Subcutaneous abdominal adipose tissue (tissue), 5 donors: ENCODE measurements at regions not wholly inside any gene's neighbourhood (a gene's known extent, or its start where the extent isn't known, plus 50 kb on each side); places are given as distances from the start of the nearest gene placed in this dataset.
A peak's percentile ranks its signal among the peaks of the same experiment; 100 is the strongest.

Source experiments
- H3K27ac ChIP-seq: one replicate; pipeline ENCODE4 v1.7.0; 2013; ENCODE audit warnings: low read depth, mild to moderate bottlenecking, inconsistent platforms, low read length, moderate library complexity
- H3K27me3 ChIP-seq, 5 donors: one replicate each; pipeline ENCODE4 v1.7.0; 2013; ENCODE audit warnings: low read length in 5 of 5, inconsistent platforms in 1 of 5; ENCODE audit not compliant: control insufficient read depth in 5 of 5, insufficient read depth in 4 of 5
- H3K36me3 ChIP-seq, 5 donors: one replicate each; pipeline ENCODE4 v1.7.0; 2013; ENCODE audit warnings: low read length in 5 of 5; ENCODE audit not compliant: control insufficient read depth in 5 of 5, insufficient read depth in 5 of 5
- H3K4me1 ChIP-seq, 5 donors: one replicate each; pipeline ENCODE4 v1.7.0; 2013; ENCODE audit warnings: low read length in 5 of 5, mild to moderate bottlenecking in 3 of 5, moderate library complexity in 1 of 5; ENCODE audit not compliant: control insufficient read depth in 5 of 5, insufficient read depth in 5 of 5
- H3K4me3 ChIP-seq, 5 donors: one replicate each; pipeline ENCODE4 v1.7.0; 2013; ENCODE audit warnings: low read length in 5 of 5, low read depth in 1 of 5
- H3K9ac ChIP-seq, 5 donors: one replicate each; pipeline ENCODE4 v1.7.0; 2013; ENCODE audit warnings: low read length in 5 of 5, mild to moderate bottlenecking in 4 of 5, moderate library complexity in 3 of 5
- H3K9me3 ChIP-seq, 5 donors: one replicate each; pipeline ENCODE4 v1.7.0; 2013; ENCODE audit warnings: low read length in 5 of 5; ENCODE audit not compliant: control insufficient read depth in 5 of 5
- donor health status: healthy.
- donor health status: healthy.
- donor health status: healthy.
- donor health status: healthy.
- donor health status: healthy.

GRCh38 chr14:22434901-22435550 lies 154.0 kb downstream of the DAD1 start:
- no peaks in the 10 kb centered on the region for H3K27me3 ChIP-seq
- no peak overlapping the region for H3K9ac ChIP-seq
- no peaks in the 10 kb centered on the region for H3K36me3 ChIP-seq
- H3K9me3 ChIP-seq, result no peaks in the 10 kb centered on the region
- peaks cover 0 to 21% (median 18%) of the 10 kb centered on the region in 5 donors for H3K4me1 ChIP-seq
- H3K4me3 ChIP-seq, result no peak overlapping the region
- H3K27ac ChIP-seq, result no peak overlapping the region

- H3K4me3 ChIP-seq, result no peak overlapping the region
- no peaks in the 10 kb centered on the region for H3K36me3 ChIP-seq
- H3K9ac ChIP-seq, result no peak overlapping the region
- no peak overlapping the region for H3K27ac ChIP-seq
- no peaks in the 10 kb centered on the region for H3K27me3 ChIP-seq
- H3K4me1 ChIP-seq, result peaks cover 0 to 27% (median 21%) of the 10 kb centered on the region in 5 donors
- H3K9me3 ChIP-seq, result no peaks in the 10 kb centered on the region
These were observed 155.0 kb downstream of the DAD1 start for GRCh38 chr14:22434030-22434429.

GRCh38 chr14:22433069-22433468 lies 156.0 kb downstream of the DAD1 start:
- Histone ChIP-seq H3K4me3 (no peak overlapping the region), H3K9me3 (no peaks in the 10 kb centered on the region), H3K27ac (peak overlapping the region; percentile 38), H3K27me3 (no peaks in the 10 kb centered on the region), H3K36me3 (no peaks in the 10 kb centered on the region), H3K9ac (no peak overlapping the region), H3K4me1 (peaks cover 0 to 37% (median 30%) of the 10 kb centered on the region in 5 donors)

- no peaks in the 10 kb centered on the region for H3K27me3 ChIP-seq
- H3K36me3 ChIP-seq, result no peaks in the 10 kb centered on the region
- no peaks in the 10 kb centered on the region for H3K9me3 ChIP-seq
- H3K4me3 ChIP-seq, result no peak overlapping the region
- no peak overlapping the region for H3K9ac ChIP-seq
- H3K4me1 ChIP-seq, result peaks cover 0 to 43% (median 36%) of the 10 kb centered on the region in 5 donors
- peak overlapping the region; percentile 38 for H3K27ac ChIP-seq
These were observed 156.6 kb downstream of the DAD1 start for GRCh38 chr14:22432348-22432976.

- Histone ChIP-seq H3K4me3 (no peak overlapping the region), H3K4me1 (peaks cover 0 to 46% (median 38%) of the 10 kb centered on the region in 5 donors), H3K36me3 (no peaks in the 10 kb centered on the region), H3K9ac (no peak overlapping the region), H3K27me3 (no peaks in the 10 kb centered on the region), H3K27ac (no peak overlapping the region), H3K9me3 (no peaks in the 10 kb centered on the region)
These were observed 159.3 kb downstream of the DAD1 start for GRCh38 chr14:22429546-22430294.

GRCh38 chr14:22428700-22429291 lies 160.2 kb downstream of the DAD1 start:
- H3K27ac ChIP-seq, result peak overlapping the region; percentile 61

GRCh38 chr14:22427771-22428231 lies 161.2 kb downstream of the DAD1 start:
- Histone ChIP-seq H3K4me3 (peak overlapping the region; percentile 11 to 41 (median 18)), H3K4me1 (peaks cover 0 to 37% (median 32%) of the 10 kb centered on the region in 5 donors), H3K36me3 (no peaks in the 10 kb centered on the region), H3K27me3 (no peaks in the 10 kb centered on the region), H3K9ac (peak overlapping the region in 1 of 5 donors; percentile 1), H3K27ac (peak overlapping the region; percentile 61), H3K9me3 (no peaks in the 10 kb centered on the region)

More at GRCh38 chr14:22428700-22429291, 160.2 kb downstream of the DAD1 start:
- Histone ChIP-seq H3K36me3 (no peaks in the 10 kb centered on the region), H3K9me3 (no peaks in the 10 kb centered on the region), H3K9ac (no peak overlapping the region), H3K4me1 (peaks cover 0 to 46% (median 38%) of the 10 kb centered on the region in 5 donors), H3K4me3 (no peak overlapping the region), H3K27me3 (no peaks in the 10 kb centered on the region)

GRCh38 chr14:22426711-22427110 lies 162.3 kb downstream of the DAD1 start:
- H3K27me3 ChIP-seq, result no peaks in the 10 kb centered on the region
- H3K9ac ChIP-seq, result no peak overlapping the region
- peaks cover 0 to 26% (median 21%) of the 10 kb centered on the region in 5 donors for H3K4me1 ChIP-seq
- no peaks in the 10 kb centered on the region for H3K9me3 ChIP-seq
- H3K27ac ChIP-seq, result no peak overlapping the region
- H3K36me3 ChIP-seq, result no peaks in the 10 kb centered on the region
- H3K4me3 ChIP-seq, result no peak overlapping the region

- Histone ChIP-seq H3K4me3 (no peak overlapping the region), H3K9me3 (no peaks in the 10 kb centered on the region), H3K27ac (no peak overlapping the region), H3K36me3 (no peaks in the 10 kb centered on the region), H3K4me1 (peaks cover 0 to 19% (median 18%) of the 10 kb centered on the region in 5 donors), H3K27me3 (no peaks in the 10 kb centered on the region), H3K9ac (no peak overlapping the region)
These were observed 165.1 kb downstream of the DAD1 start for GRCh38 chr14:22423958-22424357.
